HepG2 (cell line): ENCODE measurements at regions not wholly inside any gene's neighbourhood (a gene's known extent, or its start where the extent isn't known, plus 50 kb on each side); places are given as distances from the start of the nearest gene placed in this dataset.

Experiments used
- ATAC-seq: fragments of 200-7000 bp; cut with Tn5 transposase; 3 replicates; pipeline ENCODE4 v1.9.1; 2020; ENCODE audit warnings: mild to moderate bottlenecking, moderate library complexity
- BruUV-seq: library from RNA; stranded (reverse); fragments of 400-500 nt; replicated peaks from 2 replicates; lab custom pipeline; 2021; lab: Mats Ljungman, UMichigan
- CTCF ChIA-PET: fragments of 300-600 bp; formaldehyde crosslinking; extraction: SDS; loops from one replicate; lab custom pipeline; 2021; ENCODE audit warnings: low total read pairs, inconsistent platforms, low intra/inter-chr PET ratio; lab: Yijun Ruan, JAX
- POLR2A ChIA-PET: fragments of 350-600 bp; sonication (Branson Sonifier 250); formaldehyde crosslinking; loops from one replicate; lab custom pipeline; 2020; ENCODE audit warnings: antibody characterized with exemption, inconsistent platforms; lab: Yijun Ruan, JAX
- DNase-seq: peaks from one replicate; pipeline ENCODE4 v3.0.0-alpha.2; 2015; ENCODE audit warnings: low spot score
- FAIRE-seq: peaks from 3 replicates; lab custom pipeline; 2011; peaks lifted over from hg19 to GRCh38; lab: Jason Lieb, UNC
- H2AFZ ChIP-seq: one replicate; pipeline ENCODE4 v1.6.1; 2011; ENCODE audit warnings: low read length, inconsistent platforms
- H3K27ac ChIP-seq: fragments of 300-600 bp; 3 replicates; pipeline ENCODE4 v1.8.0; 2011; ENCODE audit warnings: mixed run types, mild to moderate bottlenecking, mixed read lengths, low read length, inconsistent platforms; ENCODE audit not compliant: insufficient read depth; ENCODE audit errors: extremely low read length
- H3K27me3 ChIP-seq, 2 experiments: fragments of 200-600 bp in 1 of 2; 2 replicates in 1 of 2; 3 replicates in 1 of 2; pipeline versions ENCODE4 v1.6.0 to v1.8.0; 2011; ENCODE audit warnings: low read length in 2 of 2, mild to moderate bottlenecking in 2 of 2, moderate library complexity in 2 of 2, inconsistent platforms in 1 of 2; ENCODE audit not compliant: insufficient read depth in 2 of 2, control insufficient read depth in 1 of 2
- H3K36me3 ChIP-seq, 2 experiments: fragments of 200-600 bp in 1 of 2; replicated peaks in 1 of 2; 2 replicates in 1 of 2; 3 replicates in 1 of 2; pipeline versions ENCODE4 v1.5.1 to v1.8.0; 2011; ENCODE audit warnings: low read length in 2 of 2, inconsistent platforms in 1 of 2; ENCODE audit not compliant: insufficient read depth in 2 of 2, control insufficient read depth in 1 of 2
- H3K4me1 ChIP-seq: 2 replicates; pipeline ENCODE4 v1.5.1; 2012; ENCODE audit warnings: low read length, inconsistent platforms; ENCODE audit not compliant: insufficient read depth
- H3K4me2 ChIP-seq: 2 replicates; pipeline ENCODE4 v1.6.0; 2011; ENCODE audit warnings: low read depth, low read length, inconsistent platforms
- H3K4me3 ChIP-seq, 3 experiments: fragments of 200-600 bp in 1 of 3; sonication (generic), shearing (Covaris generic) in 1 of 3; replicated peaks in 1 of 3; 2 replicates each; pipeline ENCODE4 v1.5.1; 2011 to 2016; ENCODE audit warnings: low read length in 3 of 3, inconsistent platforms in 2 of 3, low read depth in 2 of 3, mild to moderate bottlenecking in 2 of 3, control low read depth in 1 of 3, mixed read lengths in 1 of 3; ENCODE audit not compliant: insufficient read depth in 1 of 3
- H3K79me2 ChIP-seq: one replicate; pipeline ENCODE4 v1.6.1; 2011; ENCODE audit warnings: low read length, inconsistent platforms; ENCODE audit not compliant: insufficient read depth
- H3K9ac ChIP-seq: 2 replicates; pipeline ENCODE4 v1.6.0; 2011; ENCODE audit warnings: mild to moderate bottlenecking, low read depth, low read length, inconsistent platforms; ENCODE audit not compliant: insufficient read depth
- H3K9me3 ChIP-seq: 2 replicates; pipeline ENCODE4 v1.5.1; 2012; ENCODE audit warnings: mild to moderate bottlenecking, low read length
- H4K20me1 ChIP-seq: 2 replicates; pipeline ENCODE4 v1.6.0; 2011; ENCODE audit warnings: inconsistent platforms, mild to moderate bottlenecking, low read length, moderate library complexity; ENCODE audit not compliant: insufficient read depth
- ADNP ChIP-seq: sonication (generic); formaldehyde crosslinking; IDR thresholded peaks from 2 replicates; pipeline ENCODE4 v1.4.0; 2020; ENCODE audit warnings: missing genetic modification reagents
- ARNT ChIP-seq: fragments of 450-650 bp; IDR thresholded peaks from 2 replicates; pipeline ENCODE4 v1.6.1; 2017
- DNMT1 ChIP-seq: sonication (generic); formaldehyde crosslinking; IDR thresholded peaks from 2 replicates; pipeline ENCODE4 v1.5.1; 2020; ENCODE audit warnings: mild to moderate bottlenecking, missing genetic modification reagents
- EHMT2 ChIP-seq: fragments of 200-600 bp; sonication (generic); IDR thresholded peaks from 2 replicates; pipeline ENCODE4 v1.7.0; 2017; ENCODE audit warnings: antibody characterized with exemption, low read depth, low read length, borderline replicate concordance
- ETV6 ChIP-seq: sonication (generic); formaldehyde crosslinking; conservative IDR thresholded peaks from 2 replicates; pipeline ENCODE4 v1.4.0; 2020; ENCODE audit warnings: missing genetic modification reagents
- MTF2 ChIP-seq: sonication (generic); formaldehyde crosslinking; IDR thresholded peaks from 2 replicates; pipeline ENCODE4 v1.5.0; 2020; ENCODE audit warnings: missing genetic modification reagents, borderline replicate concordance
- NKX3-1 ChIP-seq: sonication (generic); formaldehyde crosslinking; IDR thresholded peaks from 2 replicates; pipeline ENCODE4 v1.5.0; 2020; ENCODE audit warnings: missing genetic modification reagents
- NONO ChIP-seq, 2 experiments: fragments of 450-650 bp in 1 of 2; sonication (generic) in 1 of 2; formaldehyde crosslinking in 1 of 2; IDR thresholded peaks in 1 of 2; conservative IDR thresholded peaks in 1 of 2; 2 replicates each; pipeline versions ENCODE4 v1.6.1 to v1.8.0; 2017 to 2022; ENCODE audit warnings: mild to moderate bottlenecking in 1 of 2, missing genetic modification reagents in 1 of 2, moderate library complexity in 1 of 2
- PAWR ChIP-seq: sonication (generic); formaldehyde crosslinking; IDR thresholded peaks from 2 replicates; pipeline ENCODE4 v1.4.0; 2020; ENCODE audit warnings: missing genetic modification reagents, mild to moderate bottlenecking, borderline replicate concordance
- PHF8 ChIP-seq: sonication (generic); formaldehyde crosslinking; IDR thresholded peaks from 2 replicates; pipeline ENCODE4 v1.5.0; 2020; ENCODE audit warnings: missing genetic modification reagents
- RFX3 ChIP-seq: IDR thresholded peaks from 2 replicates; pipeline ENCODE4 v1.6.1; 2016; ENCODE audit warnings: missing biosample characterization, missing genetic modification reagents
- SMARCE1 ChIP-seq: fragments of 450-650 bp; IDR thresholded peaks from 2 replicates; pipeline ENCODE4 v1.6.1; 2017; ENCODE audit warnings: borderline replicate concordance
- SP4 ChIP-seq: sonication (generic); formaldehyde crosslinking; IDR thresholded peaks from 2 replicates; pipeline ENCODE4 v1.8.1; 2023; ENCODE audit warnings: mild to moderate bottlenecking, missing genetic modification reagents
- TARDBP ChIP-seq: sonication (generic); formaldehyde crosslinking; IDR thresholded peaks from 2 replicates; pipeline ENCODE4 v1.8.0; 2022; ENCODE audit warnings: mild to moderate bottlenecking, missing genetic modification reagents
- ZFP62 ChIP-seq: sonication (generic); formaldehyde crosslinking; IDR thresholded peaks from 2 replicates; pipeline ENCODE4 v1.4.0; 2020; ENCODE audit warnings: missing genetic modification reagents
- ZNF343 ChIP-seq: sonication (generic); formaldehyde crosslinking; IDR thresholded peaks from 2 replicates; pipeline ENCODE4 v1.4.0; 2020; ENCODE audit warnings: mild to moderate bottlenecking, missing genetic modification reagents
- ZNF354B ChIP-seq: sonication (generic); formaldehyde crosslinking; IDR thresholded peaks from 2 replicates; pipeline ENCODE4 v1.8.0; 2022; ENCODE audit warnings: mild to moderate bottlenecking, missing genetic modification reagents
- ZNF644 ChIP-seq: IDR thresholded peaks from 2 replicates; pipeline ENCODE4 v1.6.1; 2016; ENCODE audit warnings: low read depth
- ZSCAN20 ChIP-seq: sonication (generic); formaldehyde crosslinking; IDR thresholded peaks from 2 replicates; pipeline ENCODE4 v1.4.0; 2020; ENCODE audit warnings: missing genetic modification reagents, mild to moderate bottlenecking, borderline replicate concordance
- WGBS: methylation state at CpG from one replicate; pipeline ENCODE4 v1.1.6; 2017; ENCODE audit warnings: low lambda C conversion rate; 5-methylcytosine and 5-hydroxymethylcytosine counted together
- in situ Hi-C: cut with HindIII; loops from 2 replicates; pipeline ENCODE4 v1.10.0; 2017; ENCODE audit warnings: low pct_unique_long_range_greater_than_20kb; ENCODE audit not compliant: extremely low pct_ligation_motif_present
- intact Hi-C: fragments of 100-400 bp; cut with micrococcal nuclease; formaldehyde crosslinking; loops from one replicate; pipeline ENCODE4 v1.10.0; 2022; ENCODE audit not compliant: unreplicated experiment
- TF ChIP-seq, protein P1 (sequence below): sonication (generic); formaldehyde crosslinking; IDR thresholded peaks from 2 replicates; pipeline ENCODE4 v1.5.1; 2020; ENCODE audit warnings: mild to moderate bottlenecking, missing genetic modification reagents, moderate library complexity

DNA sequence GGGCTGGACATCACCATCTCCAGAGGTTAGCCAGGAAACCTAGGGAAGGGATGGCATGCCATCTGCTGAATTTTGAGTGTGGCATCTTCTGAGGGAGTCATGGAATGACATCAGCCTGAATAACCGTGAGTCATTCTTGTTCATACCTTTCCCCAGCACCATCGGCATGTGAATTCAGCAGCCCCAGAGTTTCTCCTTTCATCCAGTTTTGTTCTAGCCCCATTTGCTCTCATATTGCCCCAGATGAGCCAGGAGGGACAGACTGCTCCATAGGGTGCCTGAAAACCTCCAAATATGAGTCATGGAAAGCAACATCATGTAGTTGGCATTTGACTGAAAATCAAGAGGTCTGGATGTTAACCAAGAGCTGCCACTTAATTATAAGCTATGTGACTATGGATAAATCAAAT, 219.2 kb upstream of the SGK1 start:
- Histone ChIP-seq H3K9me3 (no peaks in the 10 kb centered on the region), H3K9ac (no peak overlapping the region), H4K20me1 (no peaks in the 10 kb centered on the region), H3K27me3 (no peaks in the 10 kb centered on the region), H3K4me3 (no peak overlapping the region), H3K27ac (no peak overlapping the region), H3K36me3 (no peaks in the 10 kb centered on the region), H3K79me2 (no peaks in the 10 kb centered on the region), H3K4me2 (no peak overlapping the region), H2AFZ (no peak overlapping the region), H3K4me1 (no peaks in the 10 kb centered on the region)
- BruUV-seq: no TSS peak
- ChIA-PET CTCF (no interaction called here), POLR2A (no interaction called here)
- ATAC-seq: no peak
- in situ Hi-C loops (no loop called here), intact Hi-C loops (no loop called here)
- no peak for TF ChIP-seq SMARCE1
- TF ChIP-seq NONO (IDR thresholded peaks at IDR 0.05): no peak
- no peak for TF ChIP-seq NONO (CRISPR knock-in tag; conservative IDR thresholded peaks at IDR 0.05)
- TF ChIP-seq ARNT: no peak
- TF ChIP-seq EHMT2: no peak
- TF ChIP-seq DNMT1: no peak
- TF ChIP-seq PHF8: no peak
- no peak for TF ChIP-seq SP4 (CRISPR knock-in tag)
- TF ChIP-seq ZSCAN20 (CRISPR knock-in tag): no peak
- no peak for DNase-seq
- 20% methylated on average over 2 of the region's 2 CpGs for WGBS
- no peak for FAIRE-seq

DNA sequence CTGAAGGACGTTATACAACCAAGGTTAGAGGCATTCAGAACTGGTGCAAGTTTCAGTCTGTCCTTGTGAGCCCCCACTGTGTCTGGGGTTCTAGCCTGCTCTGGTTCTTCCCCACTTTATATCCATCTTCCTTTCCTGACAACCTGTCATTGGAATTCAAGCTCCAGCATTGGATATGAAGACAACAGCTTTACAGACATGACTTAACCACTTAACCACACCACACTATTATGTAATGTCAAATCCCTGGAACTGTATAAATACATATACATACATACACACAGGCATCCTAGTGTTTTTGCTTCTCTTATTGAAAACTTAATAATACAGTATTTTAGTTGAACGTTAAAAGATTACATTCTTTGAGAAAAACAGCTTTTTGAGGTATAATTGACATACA, 217.9 kb upstream of the SGK1 start:
- Histone ChIP-seq H3K36me3 (no peaks in the 10 kb centered on the region), H3K27me3 (no peaks in the 10 kb centered on the region), H4K20me1 (no peaks in the 10 kb centered on the region), H3K9me3 (no peaks in the 10 kb centered on the region), H3K27ac (no peak overlapping the region), H3K79me2 (no peaks in the 10 kb centered on the region), H2AFZ (no peak overlapping the region), H3K9ac (no peak overlapping the region), H3K4me2 (no peak overlapping the region), H3K4me1 (0 out of 2 replicates have a peak, but pooled peaks cover 1% of the 10 kb centered on the region), H3K4me3 (no peak overlapping the region)
- 1% methylated on average over 2 of the region's 2 CpGs for WGBS
- no TSS peak for BruUV-seq
- CTCF ChIA-PET: no interaction called here
- FAIRE-seq (no peak), DNase-seq (no peak), ATAC-seq (no peak)
- POLR2A ChIA-PET: no interaction called here
- in situ Hi-C loops: no loop called here
- intact Hi-C loops: no loop called here
- TF ChIP-seq ETV6 (CRISPR knock-in tag) (no peak), TARDBP (no peak), PAWR (CRISPR knock-in tag) (no peak), MTF2 (no peak), RFX3 (CRISPR knock-in tag) (no peak), ADNP (no peak), ZNF343 (CRISPR knock-in tag) (no peak), ZNF644 (CRISPR knock-in tag) (no peak), ZFP62 (CRISPR knock-in tag) (no peak), NKX3-1 (CRISPR knock-in tag) (no peak), ZNF354B (CRISPR knock-in tag) (no peak)
- TF ChIP-seq, protein P1, sequence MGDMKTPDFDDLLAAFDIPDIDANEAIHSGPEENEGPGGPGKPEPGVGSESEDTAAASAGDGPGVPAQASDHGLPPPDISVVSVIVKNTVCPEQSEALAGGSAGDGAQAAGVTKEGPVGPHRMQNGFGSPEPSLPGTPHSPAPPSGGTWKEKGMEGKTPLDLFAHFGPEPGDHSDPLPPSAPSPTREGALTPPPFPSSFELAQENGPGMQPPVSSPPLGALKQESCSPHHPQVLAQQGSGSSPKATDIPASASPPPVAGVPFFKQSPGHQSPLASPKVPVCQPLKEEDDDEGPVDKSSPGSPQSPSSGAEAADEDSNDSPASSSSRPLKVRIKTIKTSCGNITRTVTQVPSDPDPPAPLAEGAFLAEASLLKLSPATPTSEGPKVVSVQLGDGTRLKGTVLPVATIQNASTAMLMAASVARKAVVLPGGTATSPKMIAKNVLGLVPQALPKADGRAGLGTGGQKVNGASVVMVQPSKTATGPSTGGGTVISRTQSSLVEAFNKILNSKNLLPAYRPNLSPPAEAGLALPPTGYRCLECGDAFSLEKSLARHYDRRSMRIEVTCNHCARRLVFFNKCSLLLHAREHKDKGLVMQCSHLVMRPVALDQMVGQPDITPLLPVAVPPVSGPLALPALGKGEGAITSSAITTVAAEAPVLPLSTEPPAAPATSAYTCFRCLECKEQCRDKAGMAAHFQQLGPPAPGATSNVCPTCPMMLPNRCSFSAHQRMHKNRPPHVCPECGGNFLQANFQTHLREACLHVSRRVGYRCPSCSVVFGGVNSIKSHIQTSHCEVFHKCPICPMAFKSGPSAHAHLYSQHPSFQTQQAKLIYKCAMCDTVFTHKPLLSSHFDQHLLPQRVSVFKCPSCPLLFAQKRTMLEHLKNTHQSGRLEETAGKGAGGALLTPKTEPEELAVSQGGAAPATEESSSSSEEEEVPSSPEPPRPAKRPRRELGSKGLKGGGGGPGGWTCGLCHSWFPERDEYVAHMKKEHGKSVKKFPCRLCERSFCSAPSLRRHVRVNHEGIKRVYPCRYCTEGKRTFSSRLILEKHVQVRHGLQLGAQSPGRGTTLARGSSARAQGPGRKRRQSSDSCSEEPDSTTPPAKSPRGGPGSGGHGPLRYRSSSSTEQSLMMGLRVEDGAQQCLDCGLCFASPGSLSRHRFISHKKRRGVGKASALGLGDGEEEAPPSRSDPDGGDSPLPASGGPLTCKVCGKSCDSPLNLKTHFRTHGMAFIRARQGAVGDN: no peak
